H9 (cell line): ENCODE measurements at regions not wholly inside any gene's neighbourhood (a gene's known extent, or its start where the extent isn't known, plus 50 kb on each side); places are given as distances from the start of the nearest gene placed in this dataset.
A peak's percentile ranks its signal among the peaks of the same experiment; 100 is the strongest.

Experiments
- DNase-seq: peaks from one replicate; pipeline ENCODE4 v3.0.0-alpha.2; 2017
- H2AFZ ChIP-seq: one replicate; pipeline ENCODE4 v1.6.1; 2013; ENCODE audit warnings: mild to moderate bottlenecking, low read length, control low read depth, moderate library complexity
- H2AK5ac ChIP-seq: 2 replicates; pipeline ENCODE4 v1.6.1; 2013; ENCODE audit warnings: low read length, control low read depth, mixed read lengths; ENCODE audit not compliant: insufficient read length
- H2BK120ac ChIP-seq: one replicate; pipeline ENCODE4 v1.6.1; 2013; ENCODE audit warnings: low read depth, mild to moderate bottlenecking, low read length, control low read depth, inconsistent platforms; ENCODE audit not compliant: poor library complexity, severe bottlenecking
- H2BK12ac ChIP-seq: 2 replicates; pipeline ENCODE4 v1.6.1; 2013; ENCODE audit warnings: low read length, control low read depth, mixed read lengths, low read depth; ENCODE audit not compliant: insufficient read length
- H2BK15ac ChIP-seq: 2 replicates; pipeline ENCODE4 v1.6.1; 2013; ENCODE audit warnings: low read depth, low read length, control low read depth
- H2BK20ac ChIP-seq: one replicate; pipeline ENCODE4 v1.6.1; 2013; ENCODE audit warnings: low read depth, mild to moderate bottlenecking, low read length, control low read depth, inconsistent platforms; ENCODE audit not compliant: poor library complexity, severe bottlenecking
- H2BK5ac ChIP-seq: 2 replicates; pipeline ENCODE4 v1.6.1; 2013; ENCODE audit warnings: low read length, control low read depth, mixed read lengths; ENCODE audit not compliant: insufficient read length
- H3K14ac ChIP-seq: 2 replicates; pipeline ENCODE4 v1.6.1; 2013; ENCODE audit warnings: low read length, control low read depth; ENCODE audit not compliant: insufficient read depth
- H3K18ac ChIP-seq: 2 replicates; pipeline ENCODE4 v1.6.1; 2013; ENCODE audit warnings: low read depth, mild to moderate bottlenecking, mixed read lengths, low read length, control low read depth; ENCODE audit not compliant: insufficient read length
- H3K23ac ChIP-seq: 2 replicates; pipeline ENCODE4 v1.6.1; 2013; ENCODE audit warnings: low read length, control low read depth, mixed read lengths, low read depth; ENCODE audit not compliant: insufficient read length
- H3K23me2 ChIP-seq: 2 replicates; pipeline ENCODE4 v1.6.1; 2013; ENCODE audit warnings: low read depth, mild to moderate bottlenecking, mixed read lengths, low read length, control low read depth; ENCODE audit not compliant: insufficient read length, poor library complexity, severe bottlenecking
- H3K27ac ChIP-seq: 2 replicates; pipeline ENCODE4 v1.5.1; 2013; ENCODE audit warnings: low read length, control low read depth, mixed read lengths, low read depth; ENCODE audit not compliant: insufficient read length
- H3K27me3 ChIP-seq: 2 replicates; pipeline ENCODE4 v1.6.1; 2013; ENCODE audit warnings: low read length, control low read depth, inconsistent platforms; ENCODE audit not compliant: insufficient read depth
- H3K4ac ChIP-seq: 2 replicates; pipeline ENCODE4 v1.6.1; 2013; ENCODE audit warnings: low read depth, mild to moderate bottlenecking, control low read depth, inconsistent platforms, low read length, moderate library complexity
- H3K4me1 ChIP-seq: 2 replicates; pipeline ENCODE4 v1.6.1; 2013; ENCODE audit warnings: low read length, control low read depth, inconsistent platforms; ENCODE audit not compliant: insufficient read depth
- H3K4me2 ChIP-seq: 2 replicates; pipeline ENCODE4 v1.6.1; 2013; ENCODE audit warnings: low read length, control low read depth, mixed read lengths; ENCODE audit not compliant: insufficient read length, insufficient read depth
- H3K56ac ChIP-seq: 2 replicates; pipeline ENCODE4 v1.6.1; 2013; ENCODE audit warnings: low read depth, mild to moderate bottlenecking, mixed read lengths, low read length, control low read depth; ENCODE audit not compliant: insufficient read length
- H3K79me1 ChIP-seq: 2 replicates; pipeline ENCODE4 v1.6.1; 2013; ENCODE audit warnings: low read depth, mild to moderate bottlenecking, moderate library complexity, low read length, control low read depth, inconsistent platforms; ENCODE audit not compliant: insufficient read depth, poor library complexity, severe bottlenecking
- H3K79me2 ChIP-seq: 2 replicates; pipeline ENCODE4 v1.6.1; 2013; ENCODE audit warnings: low read length, control low read depth, inconsistent platforms; ENCODE audit not compliant: insufficient read depth
- H3K9ac ChIP-seq: 2 replicates; pipeline ENCODE4 v1.6.1; 2013; ENCODE audit warnings: low read length, control low read depth, mixed read lengths; ENCODE audit not compliant: insufficient read length; ENCODE audit errors: extremely low read depth
- H3K9me3 ChIP-seq: one replicate; pipeline ENCODE4 v1.6.1; 2013; ENCODE audit warnings: low read depth, low read length, inconsistent platforms; ENCODE audit not compliant: control insufficient read depth
- H3T11ph ChIP-seq: one replicate; pipeline ENCODE4 v1.6.1; 2013; ENCODE audit warnings: mild to moderate bottlenecking, low read length, control low read depth, inconsistent platforms
- H4K20me1 ChIP-seq: one replicate; pipeline ENCODE4 v1.6.1; 2013; ENCODE audit not compliant: control insufficient read depth, insufficient read length, insufficient read depth
- H4K5ac ChIP-seq: 2 replicates; pipeline ENCODE4 v1.6.1; 2013; ENCODE audit warnings: low read depth, mild to moderate bottlenecking, mixed read lengths, low read length, control low read depth; ENCODE audit not compliant: insufficient read length
- H4K8ac ChIP-seq: replicated peaks from 2 replicates; pipeline ENCODE4 v1.6.1; 2013; ENCODE audit warnings: low read length, control low read depth, mixed read lengths, low read depth; ENCODE audit not compliant: insufficient read length
- H4K91ac ChIP-seq: 2 replicates; pipeline ENCODE4 v1.6.1; 2013; ENCODE audit warnings: low read depth, mild to moderate bottlenecking, moderate library complexity, mixed read lengths, low read length, control low read depth; ENCODE audit not compliant: insufficient read length
- H3K27ac Mint-ChIP-seq, 3 experiments: 2 replicates in 2 of 3; 3 replicates in 1 of 3; pipeline ENCODE4 v1.8.0; 2020 to 2021; ENCODE audit warnings: mixed read lengths in 3 of 3, mild to moderate bottlenecking in 1 of 3, moderate library complexity in 1 of 3
- H3K27me3 Mint-ChIP-seq: 2 replicates; pipeline ENCODE4 v1.8.0; 2021; ENCODE audit warnings: low read depth, mild to moderate bottlenecking, moderate library complexity, mixed read lengths
- H3K36me3 Mint-ChIP-seq, 3 experiments: 2 replicates in 2 of 3; 3 replicates in 1 of 3; pipeline ENCODE4 v1.8.0; 2020 to 2021; ENCODE audit warnings: low read depth in 3 of 3, mixed read lengths in 3 of 3; ENCODE audit not compliant: insufficient read depth in 1 of 3
- H3K4me1 Mint-ChIP-seq, 2 experiments: 2 replicates each; pipeline ENCODE4 v1.8.0; 2020; ENCODE audit warnings: mixed read lengths in 2 of 2
- H3K4me3 Mint-ChIP-seq, 2 experiments: 2 replicates in 1 of 2; 3 replicates in 1 of 2; pipeline ENCODE4 v1.8.0; 2020 to 2021; ENCODE audit warnings: mild to moderate bottlenecking in 2 of 2, mixed read lengths in 2 of 2, moderate library complexity in 1 of 2
- H3K9me3 Mint-ChIP-seq, 2 experiments: 2 replicates in 1 of 2; 3 replicates in 1 of 2; pipeline ENCODE4 v1.8.0; 2020; ENCODE audit warnings: mild to moderate bottlenecking in 2 of 2, mixed read lengths in 2 of 2, moderate library complexity in 1 of 2
- TF ChIP-seq, protein P1 (sequence below): fragments of 200-600 bp; sonication (generic); conservative IDR thresholded peaks from 3 replicates; pipeline ENCODE4 v1.8.0; 2021; ENCODE audit warnings: antibody characterized with exemption, mild to moderate bottlenecking

DNA sequence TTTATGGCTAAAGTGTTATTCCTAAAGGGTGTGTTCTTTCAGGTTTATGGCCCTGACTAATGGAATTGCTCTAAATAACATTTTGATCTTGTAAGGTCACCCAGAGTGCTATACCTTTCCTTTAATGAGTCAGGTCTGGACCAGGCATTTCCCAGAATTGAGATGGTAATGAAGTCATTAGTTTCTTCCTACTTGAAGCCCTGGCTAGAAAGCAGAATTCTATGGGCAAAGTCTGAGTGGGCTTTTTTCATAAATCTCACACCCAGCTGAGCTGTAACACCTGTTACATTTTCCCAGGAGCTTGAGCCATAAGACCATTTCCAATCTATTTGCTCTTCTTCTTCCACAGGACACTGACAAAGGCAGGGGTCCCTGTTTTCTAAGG is 122.0 kb upstream of the ID4 start:
- Histone ChIP-seq H3T11ph (no peak overlapping the region), H3K79me2 (no peaks in the 10 kb centered on the region), H4K5ac (no peak overlapping the region), H4K91ac (no peak overlapping the region), H3K9me3 (no peaks in the 10 kb centered on the region), H2BK12ac (no peak overlapping the region), H3K79me1 (no peaks in the 10 kb centered on the region), H2BK120ac (no peak overlapping the region), H2BK20ac (no peak overlapping the region), H2AK5ac (no peak overlapping the region), H3K4me2 (no peak overlapping the region), H3K18ac (no peak overlapping the region), H3K9ac (no peak overlapping the region), H2BK15ac (no peak overlapping the region), H3K56ac (no peak overlapping the region), H3K23me2 (no peaks in the 10 kb centered on the region), H4K8ac (no peak overlapping the region), H3K4me1 (no peaks in the 10 kb centered on the region; the same call in 1 of the 2 replicates), H4K20me1 (no peaks in the 10 kb centered on the region), H2AFZ (no peak overlapping the region), H3K4ac (no peak overlapping the region), H3K27ac (no peak overlapping the region), H3K14ac (no peak overlapping the region), H2BK5ac (no peak overlapping the region), H3K23ac (no peak overlapping the region), H3K27me3 (no peaks in the 10 kb centered on the region)
- H3K36me3 Mint-ChIP-seq: peaks cover 2 to 18% (median 2%) of the 10 kb centered on the region in 3 experiments; a peak in 5 of 7 replicates
- H3K4me3 Mint-ChIP-seq: peak overlapping the region in 1 of 2 experiments; percentile 35; a peak in 1 of 5 replicates
- peak overlapping the region; percentile 36 to 94 (median 89); a peak in 6 of 7 replicates for H3K27ac Mint-ChIP-seq
- peaks cover 40 to 51% of the 10 kb centered on the region in 2 experiments for H3K4me1 Mint-ChIP-seq
- DNase-seq: peak; percentile 36
- TF ChIP-seq, protein P1, sequence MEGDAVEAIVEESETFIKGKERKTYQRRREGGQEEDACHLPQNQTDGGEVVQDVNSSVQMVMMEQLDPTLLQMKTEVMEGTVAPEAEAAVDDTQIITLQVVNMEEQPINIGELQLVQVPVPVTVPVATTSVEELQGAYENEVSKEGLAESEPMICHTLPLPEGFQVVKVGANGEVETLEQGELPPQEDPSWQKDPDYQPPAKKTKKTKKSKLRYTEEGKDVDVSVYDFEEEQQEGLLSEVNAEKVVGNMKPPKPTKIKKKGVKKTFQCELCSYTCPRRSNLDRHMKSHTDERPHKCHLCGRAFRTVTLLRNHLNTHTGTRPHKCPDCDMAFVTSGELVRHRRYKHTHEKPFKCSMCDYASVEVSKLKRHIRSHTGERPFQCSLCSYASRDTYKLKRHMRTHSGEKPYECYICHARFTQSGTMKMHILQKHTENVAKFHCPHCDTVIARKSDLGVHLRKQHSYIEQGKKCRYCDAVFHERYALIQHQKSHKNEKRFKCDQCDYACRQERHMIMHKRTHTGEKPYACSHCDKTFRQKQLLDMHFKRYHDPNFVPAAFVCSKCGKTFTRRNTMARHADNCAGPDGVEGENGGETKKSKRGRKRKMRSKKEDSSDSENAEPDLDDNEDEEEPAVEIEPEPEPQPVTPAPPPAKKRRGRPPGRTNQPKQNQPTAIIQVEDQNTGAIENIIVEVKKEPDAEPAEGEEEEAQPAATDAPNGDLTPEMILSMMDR: no peak
- no peaks in the 10 kb centered on the region for H3K27me3 Mint-ChIP-seq
- H3K9me3 Mint-ChIP-seq: peaks cover 6 to 7% of the 10 kb centered on the region in 2 experiments; a peak in 4 of 5 replicates
